Hepatocyte (in vitro differentiated cells): ENCODE measurements at regions not wholly inside any gene's neighbourhood (a gene's known extent, or its start where the extent isn't known, plus 50 kb on each side); places are given as distances from the start of the nearest gene placed in this dataset.
A peak's percentile ranks its signal among the peaks of the same experiment; 100 is the strongest.

Source experiments
- DNase-seq: peaks from one replicate; pipeline ENCODE4 v3.0.0-alpha.2; 2016; ENCODE audit warnings: low spot score
- H2AFZ ChIP-seq: fragments of 200-600 bp; sonication (generic); 2 replicates; pipeline ENCODE4 v1.6.0; 2016; ENCODE audit warnings: antibody characterized with exemption, mild to moderate bottlenecking
- H3K27ac ChIP-seq: fragments of 200-600 bp; sonication (generic); 2 replicates; pipeline ENCODE4 v1.5.1; 2016; ENCODE audit warnings: mild to moderate bottlenecking
- H3K27me3 ChIP-seq: fragments of 200-600 bp; sonication (generic); 2 replicates; pipeline ENCODE4 v1.6.1; 2016
- H3K36me3 ChIP-seq: fragments of 200-600 bp; sonication (generic); replicated peaks from 2 replicates; pipeline ENCODE4 v1.5.1; 2016; ENCODE audit warnings: low read depth; ENCODE audit not compliant: insufficient read depth
- H3K4me1 ChIP-seq: fragments of 200-600 bp; sonication (generic); 2 replicates; pipeline ENCODE4 v1.5.1; 2016; ENCODE audit warnings: mild to moderate bottlenecking, moderate library complexity; ENCODE audit not compliant: insufficient read depth
- H3K4me2 ChIP-seq: fragments of 200-600 bp; sonication (generic); 2 replicates; pipeline ENCODE4 v1.6.0; 2016
- H3K4me3 ChIP-seq: fragments of 200-600 bp; sonication (generic); 2 replicates; pipeline ENCODE4 v1.5.1; 2016; ENCODE audit warnings: mild to moderate bottlenecking
- H3K79me2 ChIP-seq: fragments of 200-600 bp; sonication (generic); 2 replicates; pipeline ENCODE4 v1.6.0; 2017; ENCODE audit warnings: mild to moderate bottlenecking
- H3K9me2 ChIP-seq: fragments of 200-600 bp; sonication (generic); replicated peaks from 2 replicates; pipeline ENCODE4 v1.6.0; 2017; ENCODE audit warnings: mild to moderate bottlenecking; ENCODE audit not compliant: insufficient read depth
- H3K9me3 ChIP-seq: fragments of 200-600 bp; sonication (generic); 2 replicates; pipeline ENCODE4 v1.5.1; 2016; ENCODE audit warnings: low read depth, mild to moderate bottlenecking
- H4K20me1 ChIP-seq: fragments of 200-600 bp; sonication (generic); 2 replicates; pipeline ENCODE4 v1.6.0; 2016; ENCODE audit warnings: mild to moderate bottlenecking; ENCODE audit not compliant: insufficient read depth, poor library complexity, severe bottlenecking
- EZH2 ChIP-seq: fragments of 200-600 bp; sonication (generic); IDR thresholded peaks from 2 replicates; pipeline ENCODE4 v1.6.1; 2016; ENCODE audit warnings: antibody characterized with exemption, mild to moderate bottlenecking, borderline replicate concordance
- EZH2phosphoT487 ChIP-seq: fragments of 200-600 bp; sonication (generic); IDR thresholded peaks from one replicate; pipeline ENCODE4 v1.6.1; 2018; ENCODE audit warnings: antibody characterized with exemption, mild to moderate bottlenecking, low read depth, moderate library complexity; ENCODE audit not compliant: unreplicated experiment, severe bottlenecking
- WGBS: methylation state at CpG from one replicate; pipeline ENCODE4 v1.1.6; 2016; ENCODE audit warnings: low lambda C conversion rate; ENCODE audit errors: missing lambda C conversion rate; 5-methylcytosine and 5-hydroxymethylcytosine counted together
- TF ChIP-seq, protein P1 (sequence below): fragments of 200-600 bp; sonication (generic); IDR thresholded peaks from 2 replicates; pipeline ENCODE4 v1.5.1; 2016; ENCODE audit warnings: antibody characterized with exemption, mild to moderate bottlenecking; ENCODE audit not compliant: poor library complexity

DNA sequence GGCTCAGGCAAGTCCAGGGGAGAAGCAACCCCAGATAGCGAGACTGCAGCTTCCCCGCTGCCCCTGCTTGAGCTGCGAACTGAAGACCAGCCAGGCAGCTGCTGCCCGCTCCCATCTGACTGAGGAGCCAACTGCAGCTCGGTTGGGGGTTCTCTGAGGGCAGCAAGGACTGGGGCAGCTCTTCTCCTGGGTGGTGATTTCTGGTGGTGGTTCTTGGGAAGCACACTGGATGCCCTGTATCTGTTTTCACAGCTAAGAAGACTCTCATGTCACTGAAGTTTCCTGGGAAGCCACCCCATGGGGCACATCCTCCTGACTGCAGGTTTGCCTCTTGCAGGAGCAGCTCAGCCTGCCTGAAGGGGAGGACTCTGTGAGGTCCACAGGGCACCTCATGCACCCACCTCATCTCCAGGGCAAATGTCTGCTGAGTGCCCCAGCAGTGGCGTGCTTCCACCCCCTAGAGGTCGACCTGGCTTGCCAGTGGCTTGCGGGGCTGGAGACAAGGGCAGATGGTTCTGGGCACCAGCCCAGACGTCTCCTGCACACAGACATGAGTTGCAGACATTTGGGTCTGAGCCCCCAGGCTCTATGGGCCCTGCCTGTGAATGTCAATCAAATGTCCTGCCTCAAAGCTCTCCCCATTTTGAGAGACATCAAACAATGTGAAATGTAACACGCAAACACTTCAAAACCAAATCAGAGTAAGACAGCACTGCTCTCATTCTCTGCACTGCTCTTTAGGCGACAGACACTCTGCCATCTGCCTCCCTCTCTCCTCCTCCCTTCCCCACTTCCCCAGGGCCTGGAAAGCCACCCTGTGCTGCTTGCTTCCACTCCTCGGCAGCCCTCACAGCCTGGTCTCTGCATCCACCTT, 800.9 kb downstream of the BRD1 start:
- Histone ChIP-seq H3K36me3 (no peaks in the 10 kb centered on the region), H3K9me3 (no peaks in the 10 kb centered on the region), H3K4me3 (no peak overlapping the region), H2AFZ (no peak overlapping the region), H3K4me2 (no peak overlapping the region), H4K20me1 (no peaks in the 10 kb centered on the region), H3K9me2 (no peaks in the 10 kb centered on the region), H3K4me1 (no peaks in the 10 kb centered on the region), H3K79me2 (no peaks in the 10 kb centered on the region), H3K27me3 (peaks cover 4% of the 10 kb centered on the region), H3K27ac (no peak overlapping the region)
- no peak for DNase-seq
- 72% methylated on average over 12 of the region's 12 CpGs for WGBS
- TF ChIP-seq, protein P1, sequence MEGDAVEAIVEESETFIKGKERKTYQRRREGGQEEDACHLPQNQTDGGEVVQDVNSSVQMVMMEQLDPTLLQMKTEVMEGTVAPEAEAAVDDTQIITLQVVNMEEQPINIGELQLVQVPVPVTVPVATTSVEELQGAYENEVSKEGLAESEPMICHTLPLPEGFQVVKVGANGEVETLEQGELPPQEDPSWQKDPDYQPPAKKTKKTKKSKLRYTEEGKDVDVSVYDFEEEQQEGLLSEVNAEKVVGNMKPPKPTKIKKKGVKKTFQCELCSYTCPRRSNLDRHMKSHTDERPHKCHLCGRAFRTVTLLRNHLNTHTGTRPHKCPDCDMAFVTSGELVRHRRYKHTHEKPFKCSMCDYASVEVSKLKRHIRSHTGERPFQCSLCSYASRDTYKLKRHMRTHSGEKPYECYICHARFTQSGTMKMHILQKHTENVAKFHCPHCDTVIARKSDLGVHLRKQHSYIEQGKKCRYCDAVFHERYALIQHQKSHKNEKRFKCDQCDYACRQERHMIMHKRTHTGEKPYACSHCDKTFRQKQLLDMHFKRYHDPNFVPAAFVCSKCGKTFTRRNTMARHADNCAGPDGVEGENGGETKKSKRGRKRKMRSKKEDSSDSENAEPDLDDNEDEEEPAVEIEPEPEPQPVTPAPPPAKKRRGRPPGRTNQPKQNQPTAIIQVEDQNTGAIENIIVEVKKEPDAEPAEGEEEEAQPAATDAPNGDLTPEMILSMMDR = peak; percentile 17
- TF ChIP-seq EZH2 = no peak
- TF ChIP-seq EZH2phosphoT487 = no peak

DNA sequence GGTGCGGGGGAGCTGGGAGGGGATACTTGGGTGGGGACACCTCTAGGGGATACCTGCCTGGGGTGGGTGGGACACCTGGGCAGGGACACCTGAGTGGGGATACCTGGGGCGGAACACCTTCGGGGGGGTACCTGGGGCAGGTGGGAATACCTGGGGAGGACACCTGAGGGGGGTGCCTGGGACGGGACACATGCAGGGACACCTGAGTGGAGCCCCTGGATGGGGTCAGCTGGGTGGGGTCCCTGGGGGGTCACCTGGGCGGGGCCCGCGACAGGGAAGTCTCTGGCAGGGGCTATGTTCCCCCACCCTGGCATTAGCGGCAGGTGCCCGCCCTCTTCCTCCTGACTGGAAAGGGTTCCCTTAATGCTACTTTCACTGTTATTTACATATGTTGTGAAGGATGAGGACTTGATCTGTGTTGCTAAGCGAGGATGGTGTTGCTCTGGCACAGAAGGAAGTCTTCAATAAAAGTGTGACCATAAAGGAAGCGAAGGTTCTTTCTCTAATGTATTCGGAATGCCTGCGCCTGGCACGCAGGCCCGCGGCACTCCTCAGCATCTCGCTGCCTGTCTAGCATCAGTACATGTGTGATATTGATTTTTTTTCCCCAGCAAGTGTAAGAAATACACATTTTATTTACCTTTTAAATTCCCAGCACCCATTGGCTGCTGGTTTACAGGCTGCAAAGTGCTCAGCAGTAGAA, 801.7 kb downstream of the BRD1 start:
- no peak overlapping the region for H3K27ac ChIP-seq
- H3K4me3 ChIP-seq = no peak overlapping the region
- WGBS = 92% methylated on average over 15 of the region's 17 CpGs
- no peak for DNase-seq
- H4K20me1 ChIP-seq = no peaks in the 10 kb centered on the region
- H3K9me2 ChIP-seq = no peaks in the 10 kb centered on the region
- H3K9me3 ChIP-seq = no peaks in the 10 kb centered on the region
- no peak for TF ChIP-seq EZH2
- TF ChIP-seq EZH2phosphoT487 = no peak
- TF ChIP-seq, protein P1 = no peak
- H3K36me3 ChIP-seq = no peaks in the 10 kb centered on the region
- no peak overlapping the region for H2AFZ ChIP-seq
- peaks cover 4% of the 10 kb centered on the region for H3K27me3 ChIP-seq
- no peak overlapping the region for H3K4me2 ChIP-seq
- H3K4me1 ChIP-seq = no peaks in the 10 kb centered on the region
- no peaks in the 10 kb centered on the region for H3K79me2 ChIP-seq

DNA sequence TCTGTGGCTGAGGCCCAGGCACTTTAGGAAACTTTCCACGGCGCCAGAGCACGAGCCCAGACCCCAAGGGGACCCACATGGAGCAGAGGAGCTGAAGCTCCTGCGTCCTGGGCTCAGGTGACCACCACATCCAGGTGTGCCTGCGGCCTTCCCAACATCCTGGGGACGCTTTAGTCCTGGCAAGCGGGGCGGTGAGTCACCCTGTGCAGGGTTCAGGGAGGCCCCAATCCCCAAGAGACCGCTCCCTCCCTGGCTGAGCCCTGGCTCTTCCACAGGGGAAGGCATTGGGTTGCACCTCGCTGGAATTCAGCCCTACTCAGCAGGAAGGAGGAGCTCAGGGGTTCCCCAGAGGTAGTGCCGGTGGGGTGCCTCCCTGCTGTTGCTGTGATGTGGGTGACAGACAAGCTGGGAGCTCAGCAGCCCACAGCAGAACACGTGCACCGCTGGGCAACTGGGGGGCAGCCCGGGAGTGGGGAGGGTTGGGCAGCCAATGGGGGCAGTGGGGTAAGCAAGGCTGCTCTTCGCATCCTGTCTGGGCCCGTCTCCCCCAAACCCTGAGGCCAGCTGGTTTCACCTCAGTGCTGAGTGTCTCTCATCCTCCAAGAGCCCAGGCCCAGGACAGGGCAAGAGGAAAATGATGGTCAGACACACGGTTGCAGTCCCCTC, 802.8 kb downstream of the BRD1 start:
- H3K4me3 ChIP-seq = no peak overlapping the region
- H3K9me3 ChIP-seq = no peaks in the 10 kb centered on the region
- H3K79me2 ChIP-seq = no peaks in the 10 kb centered on the region
- H4K20me1 ChIP-seq = no peaks in the 10 kb centered on the region
- peaks cover 4% of the 10 kb centered on the region for H3K27me3 ChIP-seq
- H3K27ac ChIP-seq = no peak overlapping the region
- H3K4me1 ChIP-seq = no peaks in the 10 kb centered on the region
- no peaks in the 10 kb centered on the region for H3K9me2 ChIP-seq
- TF ChIP-seq EZH2phosphoT487 = no peak
- TF ChIP-seq, protein P1 = no peak
- no peak for TF ChIP-seq EZH2
- no peak overlapping the region for H2AFZ ChIP-seq
- no peak overlapping the region for H3K4me2 ChIP-seq
- H3K36me3 ChIP-seq = no peaks in the 10 kb centered on the region
- no peak for DNase-seq
- WGBS = 84% methylated on average over 15 of the region's 17 CpGs
